WTC11 (cell line): ENCODE measurements at regions not wholly inside any gene's neighbourhood (a gene's known extent, or its start where the extent isn't known, plus 50 kb on each side); places are given as distances from the start of the nearest gene placed in this dataset.

ENCODE experiments used
- ATAC-seq: fragments of 200-7000 bp; cut with Tn5 transposase; 2 replicates; pipeline ENCODE4 v1.10.0; 2021; ENCODE audit warnings: mild to moderate bottlenecking, moderate library complexity
- CTCF ChIA-PET: fragments of 300-600 bp; sonication (Branson Sonifier 250); formaldehyde crosslinking; loops from one replicate; lab custom pipeline; 2021; ENCODE audit warnings: antibody characterized with exemption; lab: Charles Lee
- POLR2A ChIA-PET: fragments of 350-600 bp; sonication (Branson Sonifier 250); formaldehyde crosslinking; loops from one replicate; lab custom pipeline; 2021; ENCODE audit warnings: antibody characterized with exemption; lab: Charles Lee
- DNase-seq: peaks from one replicate; pipeline ENCODE4 v3.0.0; 2021; ENCODE audit warnings: low spot score
- H3K27ac Mint-ChIP-seq: 2 replicates; pipeline ENCODE4 v1.8.0; 2021; ENCODE audit warnings: mixed read lengths
- H3K27me3 Mint-ChIP-seq: 2 replicates; pipeline ENCODE4 v1.8.0; 2021; ENCODE audit warnings: low read depth, mild to moderate bottlenecking, moderate library complexity, mixed read lengths
- H3K36me3 Mint-ChIP-seq: 2 replicates; pipeline ENCODE4 v1.8.0; 2021; ENCODE audit warnings: mixed read lengths
- H3K4me1 Mint-ChIP-seq: 2 replicates; pipeline ENCODE4 v1.8.0; 2022; ENCODE audit warnings: mixed read lengths
- H3K4me3 Mint-ChIP-seq: 2 replicates; pipeline ENCODE4 v1.8.0; 2021; ENCODE audit warnings: mild to moderate bottlenecking, moderate library complexity, mixed read lengths
- H3K9me3 Mint-ChIP-seq: 2 replicates; pipeline ENCODE4 v1.8.0; 2021; ENCODE audit warnings: mixed read lengths
- ELF4 ChIP-seq: sonication (generic); formaldehyde crosslinking; IDR thresholded peaks from 2 replicates; pipeline ENCODE4 v1.8.1; 2022; ENCODE audit warnings: low read depth, mild to moderate bottlenecking, moderate library complexity, missing genetic modification reagents
- IRF2 ChIP-seq: sonication (generic); formaldehyde crosslinking; IDR thresholded peaks from 2 replicates; pipeline ENCODE4 v1.8.0; 2022; ENCODE audit warnings: low read depth, missing genetic modification reagents, borderline replicate concordance
- JAZF1 ChIP-seq: fragments of 250-450 bp; sonication (Bioruptor Pico); IDR thresholded peaks from 2 replicates; pipeline ENCODE4 v1.9.0; 2021; ENCODE audit warnings: moderate library complexity, mild to moderate bottlenecking, inconsistent platforms
- SMAD3 ChIP-seq: sonication (generic); formaldehyde crosslinking; IDR thresholded peaks from 2 replicates; pipeline ENCODE4 v1.8.0; 2022; ENCODE audit warnings: missing genetic modification reagents, mild to moderate bottlenecking, borderline replicate concordance
- TF ChIP-seq, protein P1 (sequence below): sonication (generic); formaldehyde crosslinking; IDR thresholded peaks from 2 replicates; pipeline ENCODE4 v1.8.1; 2022; ENCODE audit warnings: low read depth, missing genetic modification reagents, borderline replicate concordance
- TF ChIP-seq, protein P2 (sequence below): sonication (generic); formaldehyde crosslinking; IDR thresholded peaks from 2 replicates; pipeline ENCODE4 v1.8.1; 2023; ENCODE audit warnings: mild to moderate bottlenecking, missing genetic modification reagents, moderate library complexity
- TF ChIP-seq, protein P3 (sequence below): sonication (generic); formaldehyde crosslinking; conservative IDR thresholded peaks from 2 replicates; pipeline ENCODE4 v1.8.1; 2022; ENCODE audit warnings: mild to moderate bottlenecking, missing genetic modification reagents
- TF ChIP-seq, protein P4 (sequence below): fragments of 250-450 bp; sonication (Bioruptor Pico); IDR thresholded peaks from 2 replicates; pipeline ENCODE4 v1.9.0; 2021; ENCODE audit warnings: mild to moderate bottlenecking
- TF ChIP-seq, protein P5 (sequence below): sonication (generic); formaldehyde crosslinking; IDR thresholded peaks from 2 replicates; pipeline ENCODE4 v1.8.1; 2022; ENCODE audit warnings: mild to moderate bottlenecking, moderate library complexity, missing genetic modification reagents
- TF ChIP-seq, protein P6 (sequence below): fragments of 200-600 bp; IDR thresholded peaks from 2 replicates; pipeline ENCODE4 v1.8.0; 2022; ENCODE audit warnings: antibody characterized with exemption
- TF ChIP-seq, protein P7 (sequence below): sonication (generic); formaldehyde crosslinking; IDR thresholded peaks from 2 replicates; pipeline ENCODE4 v1.8.1; 2023; ENCODE audit warnings: mild to moderate bottlenecking, missing genetic modification reagents, borderline replicate concordance
- TF ChIP-seq, protein P8 (sequence below): sonication (generic); formaldehyde crosslinking; IDR thresholded peaks from 2 replicates; pipeline ENCODE4 v1.8.1; 2023; ENCODE audit warnings: mild to moderate bottlenecking, missing genetic modification reagents
- TF ChIP-seq, protein P9 (sequence below): sonication (generic); formaldehyde crosslinking; IDR thresholded peaks from 2 replicates; pipeline ENCODE4 v1.8.0; 2022; ENCODE audit warnings: missing genetic modification reagents

DNA sequence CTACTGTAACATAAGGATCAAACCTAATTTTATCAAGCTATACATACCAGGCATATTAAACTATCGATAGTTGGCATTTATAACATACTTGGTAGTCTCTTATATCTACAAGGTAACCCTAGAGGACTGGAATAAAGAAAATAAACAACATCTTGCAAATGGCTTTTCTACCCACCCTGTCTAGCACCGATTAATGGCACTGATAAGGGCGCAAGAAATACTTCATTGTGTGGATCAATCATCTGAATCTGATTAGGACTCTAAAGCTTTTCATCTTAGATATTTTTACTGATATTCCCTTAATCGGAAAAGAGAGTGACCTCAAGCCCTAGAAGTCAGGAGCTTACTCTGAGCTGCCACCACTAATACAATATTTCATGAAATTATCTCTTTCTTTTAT is 1461.7 kb upstream of the PIK3C3 start:
- no peak overlapping the region for H3K4me3 Mint-ChIP-seq
- ChIA-PET POLR2A (no interaction called here), CTCF (no interaction called here)
- no peaks in the 10 kb centered on the region for H3K9me3 Mint-ChIP-seq
- peaks cover 2% of the 10 kb centered on the region; the same call in 1 of the 2 replicates for H3K27me3 Mint-ChIP-seq
- ATAC-seq (no peak), DNase-seq (no peak)
- H3K36me3 Mint-ChIP-seq, result no peaks in the 10 kb centered on the region
- TF ChIP-seq, protein P1, sequence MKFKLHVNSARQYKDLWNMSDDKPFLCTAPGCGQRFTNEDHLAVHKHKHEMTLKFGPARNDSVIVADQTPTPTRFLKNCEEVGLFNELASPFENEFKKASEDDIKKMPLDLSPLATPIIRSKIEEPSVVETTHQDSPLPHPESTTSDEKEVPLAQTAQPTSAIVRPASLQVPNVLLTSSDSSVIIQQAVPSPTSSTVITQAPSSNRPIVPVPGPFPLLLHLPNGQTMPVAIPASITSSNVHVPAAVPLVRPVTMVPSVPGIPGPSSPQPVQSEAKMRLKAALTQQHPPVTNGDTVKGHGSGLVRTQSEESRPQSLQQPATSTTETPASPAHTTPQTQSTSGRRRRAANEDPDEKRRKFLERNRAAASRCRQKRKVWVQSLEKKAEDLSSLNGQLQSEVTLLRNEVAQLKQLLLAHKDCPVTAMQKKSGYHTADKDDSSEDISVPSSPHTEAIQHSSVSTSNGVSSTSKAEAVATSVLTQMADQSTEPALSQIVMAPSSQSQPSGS (CRISPR knock-in tag), result no peak
- TF ChIP-seq, protein P2, sequence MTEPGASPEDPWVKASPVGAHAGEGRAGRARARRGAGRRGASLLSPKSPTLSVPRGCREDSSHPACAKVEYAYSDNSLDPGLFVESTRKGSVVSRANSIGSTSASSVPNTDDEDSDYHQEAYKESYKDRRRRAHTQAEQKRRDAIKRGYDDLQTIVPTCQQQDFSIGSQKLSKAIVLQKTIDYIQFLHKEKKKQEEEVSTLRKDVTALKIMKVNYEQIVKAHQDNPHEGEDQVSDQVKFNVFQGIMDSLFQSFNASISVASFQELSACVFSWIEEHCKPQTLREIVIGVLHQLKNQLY (CRISPR knock-in tag), result no peak
- TF ChIP-seq SMAD3 (CRISPR knock-in tag) (no peak), JAZF1 (CRISPR knock-in tag) (no peak), IRF2 (CRISPR knock-in tag) (no peak)
- TF ChIP-seq, protein P3, sequence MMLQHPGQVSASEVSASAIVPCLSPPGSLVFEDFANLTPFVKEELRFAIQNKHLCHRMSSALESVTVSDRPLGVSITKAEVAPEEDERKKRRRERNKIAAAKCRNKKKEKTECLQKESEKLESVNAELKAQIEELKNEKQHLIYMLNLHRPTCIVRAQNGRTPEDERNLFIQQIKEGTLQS, result no peak
- TF ChIP-seq, protein P4, sequence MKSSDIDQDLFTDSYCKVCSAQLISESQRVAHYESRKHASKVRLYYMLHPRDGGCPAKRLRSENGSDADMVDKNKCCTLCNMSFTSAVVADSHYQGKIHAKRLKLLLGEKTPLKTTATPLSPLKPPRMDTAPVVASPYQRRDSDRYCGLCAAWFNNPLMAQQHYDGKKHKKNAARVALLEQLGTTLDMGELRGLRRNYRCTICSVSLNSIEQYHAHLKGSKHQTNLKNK, result no peak
- TF ChIP-seq, protein P5, sequence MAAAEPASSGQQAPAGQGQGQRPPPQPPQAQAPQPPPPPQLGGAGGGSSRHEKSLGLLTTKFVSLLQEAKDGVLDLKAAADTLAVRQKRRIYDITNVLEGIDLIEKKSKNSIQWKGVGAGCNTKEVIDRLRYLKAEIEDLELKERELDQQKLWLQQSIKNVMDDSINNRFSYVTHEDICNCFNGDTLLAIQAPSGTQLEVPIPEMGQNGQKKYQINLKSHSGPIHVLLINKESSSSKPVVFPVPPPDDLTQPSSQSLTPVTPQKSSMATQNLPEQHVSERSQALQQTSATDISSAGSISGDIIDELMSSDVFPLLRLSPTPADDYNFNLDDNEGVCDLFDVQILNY (CRISPR knock-in tag), result no peak
- TF ChIP-seq, protein P6, sequence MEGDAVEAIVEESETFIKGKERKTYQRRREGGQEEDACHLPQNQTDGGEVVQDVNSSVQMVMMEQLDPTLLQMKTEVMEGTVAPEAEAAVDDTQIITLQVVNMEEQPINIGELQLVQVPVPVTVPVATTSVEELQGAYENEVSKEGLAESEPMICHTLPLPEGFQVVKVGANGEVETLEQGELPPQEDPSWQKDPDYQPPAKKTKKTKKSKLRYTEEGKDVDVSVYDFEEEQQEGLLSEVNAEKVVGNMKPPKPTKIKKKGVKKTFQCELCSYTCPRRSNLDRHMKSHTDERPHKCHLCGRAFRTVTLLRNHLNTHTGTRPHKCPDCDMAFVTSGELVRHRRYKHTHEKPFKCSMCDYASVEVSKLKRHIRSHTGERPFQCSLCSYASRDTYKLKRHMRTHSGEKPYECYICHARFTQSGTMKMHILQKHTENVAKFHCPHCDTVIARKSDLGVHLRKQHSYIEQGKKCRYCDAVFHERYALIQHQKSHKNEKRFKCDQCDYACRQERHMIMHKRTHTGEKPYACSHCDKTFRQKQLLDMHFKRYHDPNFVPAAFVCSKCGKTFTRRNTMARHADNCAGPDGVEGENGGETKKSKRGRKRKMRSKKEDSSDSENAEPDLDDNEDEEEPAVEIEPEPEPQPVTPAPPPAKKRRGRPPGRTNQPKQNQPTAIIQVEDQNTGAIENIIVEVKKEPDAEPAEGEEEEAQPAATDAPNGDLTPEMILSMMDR, result no peak
- TF ChIP-seq, protein P7, sequence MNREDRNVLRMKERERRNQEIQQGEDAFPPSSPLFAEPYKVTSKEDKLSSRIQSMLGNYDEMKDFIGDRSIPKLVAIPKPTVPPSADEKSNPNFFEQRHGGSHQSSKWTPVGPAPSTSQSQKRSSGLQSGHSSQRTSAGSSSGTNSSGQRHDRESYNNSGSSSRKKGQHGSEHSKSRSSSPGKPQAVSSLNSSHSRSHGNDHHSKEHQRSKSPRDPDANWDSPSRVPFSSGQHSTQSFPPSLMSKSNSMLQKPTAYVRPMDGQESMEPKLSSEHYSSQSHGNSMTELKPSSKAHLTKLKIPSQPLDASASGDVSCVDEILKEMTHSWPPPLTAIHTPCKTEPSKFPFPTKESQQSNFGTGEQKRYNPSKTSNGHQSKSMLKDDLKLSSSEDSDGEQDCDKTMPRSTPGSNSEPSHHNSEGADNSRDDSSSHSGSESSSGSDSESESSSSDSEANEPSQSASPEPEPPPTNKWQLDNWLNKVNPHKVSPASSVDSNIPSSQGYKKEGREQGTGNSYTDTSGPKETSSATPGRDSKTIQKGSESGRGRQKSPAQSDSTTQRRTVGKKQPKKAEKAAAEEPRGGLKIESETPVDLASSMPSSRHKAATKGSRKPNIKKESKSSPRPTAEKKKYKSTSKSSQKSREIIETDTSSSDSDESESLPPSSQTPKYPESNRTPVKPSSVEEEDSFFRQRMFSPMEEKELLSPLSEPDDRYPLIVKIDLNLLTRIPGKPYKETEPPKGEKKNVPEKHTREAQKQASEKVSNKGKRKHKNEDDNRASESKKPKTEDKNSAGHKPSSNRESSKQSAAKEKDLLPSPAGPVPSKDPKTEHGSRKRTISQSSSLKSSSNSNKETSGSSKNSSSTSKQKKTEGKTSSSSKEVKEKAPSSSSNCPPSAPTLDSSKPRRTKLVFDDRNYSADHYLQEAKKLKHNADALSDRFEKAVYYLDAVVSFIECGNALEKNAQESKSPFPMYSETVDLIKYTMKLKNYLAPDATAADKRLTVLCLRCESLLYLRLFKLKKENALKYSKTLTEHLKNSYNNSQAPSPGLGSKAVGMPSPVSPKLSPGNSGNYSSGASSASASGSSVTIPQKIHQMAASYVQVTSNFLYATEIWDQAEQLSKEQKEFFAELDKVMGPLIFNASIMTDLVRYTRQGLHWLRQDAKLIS, result no peak
- TF ChIP-seq, all 79 proteins: peak for 0
- Mint-ChIP-seq H3K4me1 (no peaks in the 10 kb centered on the region), H3K27ac (no peak overlapping the region)

DNA sequence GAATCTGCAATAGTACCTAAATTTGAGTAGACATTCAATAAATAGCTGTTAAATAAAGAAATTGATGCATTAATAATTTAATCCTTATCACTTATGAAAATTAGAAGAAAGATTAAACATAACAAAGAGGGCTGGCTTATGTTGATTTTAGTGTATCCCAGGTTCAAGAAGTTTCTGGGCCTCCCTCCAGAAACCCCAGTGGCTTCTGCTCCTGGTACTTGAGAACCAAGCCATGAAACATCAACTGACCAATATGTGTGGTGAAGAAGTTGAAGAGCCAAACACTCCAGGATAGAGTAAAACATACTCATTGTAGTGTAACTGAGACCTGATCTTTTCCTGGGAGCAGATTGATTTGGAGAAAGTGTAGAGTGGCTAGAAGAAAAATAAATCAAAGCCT is 1465.7 kb upstream of the PIK3C3 start:
- CTCF ChIA-PET, result no interaction called here
- H3K27me3 Mint-ChIP-seq, result peaks cover 2% of the 10 kb centered on the region; the same call in 1 of the 2 replicates
- TF ChIP-seq ELF4, result no peak
- TF ChIP-seq, protein P8, sequence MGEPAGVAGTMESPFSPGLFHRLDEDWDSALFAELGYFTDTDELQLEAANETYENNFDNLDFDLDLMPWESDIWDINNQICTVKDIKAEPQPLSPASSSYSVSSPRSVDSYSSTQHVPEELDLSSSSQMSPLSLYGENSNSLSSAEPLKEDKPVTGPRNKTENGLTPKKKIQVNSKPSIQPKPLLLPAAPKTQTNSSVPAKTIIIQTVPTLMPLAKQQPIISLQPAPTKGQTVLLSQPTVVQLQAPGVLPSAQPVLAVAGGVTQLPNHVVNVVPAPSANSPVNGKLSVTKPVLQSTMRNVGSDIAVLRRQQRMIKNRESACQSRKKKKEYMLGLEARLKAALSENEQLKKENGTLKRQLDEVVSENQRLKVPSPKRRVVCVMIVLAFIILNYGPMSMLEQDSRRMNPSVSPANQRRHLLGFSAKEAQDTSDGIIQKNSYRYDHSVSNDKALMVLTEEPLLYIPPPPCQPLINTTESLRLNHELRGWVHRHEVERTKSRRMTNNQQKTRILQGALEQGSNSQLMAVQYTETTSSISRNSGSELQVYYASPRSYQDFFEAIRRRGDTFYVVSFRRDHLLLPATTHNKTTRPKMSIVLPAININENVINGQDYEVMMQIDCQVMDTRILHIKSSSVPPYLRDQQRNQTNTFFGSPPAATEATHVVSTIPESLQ (CRISPR knock-in tag), result no peak
- TF ChIP-seq, protein P9, sequence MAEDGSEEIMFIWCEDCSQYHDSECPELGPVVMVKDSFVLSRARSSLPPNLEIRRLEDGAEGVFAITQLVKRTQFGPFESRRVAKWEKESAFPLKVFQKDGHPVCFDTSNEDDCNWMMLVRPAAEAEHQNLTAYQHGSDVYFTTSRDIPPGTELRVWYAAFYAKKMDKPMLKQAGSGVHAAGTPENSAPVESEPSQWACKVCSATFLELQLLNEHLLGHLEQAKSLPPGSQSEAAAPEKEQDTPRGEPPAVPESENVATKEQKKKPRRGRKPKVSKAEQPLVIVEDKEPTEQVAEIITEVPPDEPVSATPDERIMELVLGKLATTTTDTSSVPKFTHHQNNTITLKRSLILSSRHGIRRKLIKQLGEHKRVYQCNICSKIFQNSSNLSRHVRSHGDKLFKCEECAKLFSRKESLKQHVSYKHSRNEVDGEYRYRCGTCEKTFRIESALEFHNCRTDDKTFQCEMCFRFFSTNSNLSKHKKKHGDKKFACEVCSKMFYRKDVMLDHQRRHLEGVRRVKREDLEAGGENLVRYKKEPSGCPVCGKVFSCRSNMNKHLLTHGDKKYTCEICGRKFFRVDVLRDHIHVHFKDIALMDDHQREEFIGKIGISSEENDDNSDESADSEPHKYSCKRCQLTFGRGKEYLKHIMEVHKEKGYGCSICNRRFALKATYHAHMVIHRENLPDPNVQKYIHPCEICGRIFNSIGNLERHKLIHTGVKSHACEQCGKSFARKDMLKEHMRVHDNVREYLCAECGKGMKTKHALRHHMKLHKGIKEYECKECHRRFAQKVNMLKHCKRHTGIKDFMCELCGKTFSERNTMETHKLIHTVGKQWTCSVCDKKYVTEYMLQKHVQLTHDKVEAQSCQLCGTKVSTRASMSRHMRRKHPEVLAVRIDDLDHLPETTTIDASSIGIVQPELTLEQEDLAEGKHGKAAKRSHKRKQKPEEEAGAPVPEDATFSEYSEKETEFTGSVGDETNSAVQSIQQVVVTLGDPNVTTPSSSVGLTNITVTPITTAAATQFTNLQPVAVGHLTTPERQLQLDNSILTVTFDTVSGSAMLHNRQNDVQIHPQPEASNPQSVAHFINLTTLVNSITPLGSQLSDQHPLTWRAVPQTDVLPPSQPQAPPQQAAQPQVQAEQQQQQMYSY (CRISPR knock-in tag), result no peak
- TF ChIP-seq, protein P4, result no peak
- H3K27ac Mint-ChIP-seq, result no peak overlapping the region
- no peaks in the 10 kb centered on the region for H3K4me1 Mint-ChIP-seq
- H3K4me3 Mint-ChIP-seq, result no peak overlapping the region
- DNase-seq, result no peak
- H3K9me3 Mint-ChIP-seq, result no peaks in the 10 kb centered on the region
- POLR2A ChIA-PET, result no interaction called here
- ATAC-seq, result no peak
- H3K36me3 Mint-ChIP-seq, result no peaks in the 10 kb centered on the region
